Right lobe of liver (tissue), 4 donors: ENCODE measurements at regions not wholly inside any gene's neighbourhood (a gene's known extent, or its start where the extent isn't known, plus 50 kb on each side); places are given as distances from the start of the nearest gene placed in this dataset.

Experiments
- CTCF ChIP-seq, 4 donors: fragments of 200-600 bp in 3 of 4; fragments of 450-650 bp in 1 of 4; IDR thresholded peaks; one replicate each; pipeline versions ENCODE4 v1.5.1 to v1.8.0; 2016 to 2022; ENCODE audit warnings: antibody characterized with exemption in 4 of 4, mild to moderate bottlenecking in 2 of 4
- POLR2A ChIP-seq: fragments of 450-650 bp; IDR thresholded peaks from one replicate; pipeline ENCODE4 v1.6.1; 2017; ENCODE audit warnings: antibody characterized with exemption, mild to moderate bottlenecking
- donor health status: DM: no; HTN: no; CAD: no.
- donor health status: DM: no; HTN: no; CAD: no.
- donor health status: DM: no; HTN: yes; CAD: no.

GRCh38 chr2:241951920-241952319 lies 82.4 kb downstream of the RTP5 start:
- TF ChIP-seq CTCF (IDR thresholded peaks at IDR 0.05) (no peak), POLR2A (no peak)
